Ovary (tissue), 7 donors: ENCODE measurements at regions not wholly inside any gene's neighbourhood (a gene's known extent, or its start where the extent isn't known, plus 50 kb on each side); places are given as distances from the start of the nearest gene placed in this dataset.

Experiments
- DNase-seq, 5 donors: peaks; one replicate each; pipeline ENCODE4 v3.0.0-alpha.2; 2019 to 2020
- H3K27ac ChIP-seq, 2 donors: fragments of 200-600 bp; one replicate each; pipeline versions ENCODE4 v1.5.1 to v1.8.0; 2019 to 2022
- H3K27me3 ChIP-seq: fragments of 200-600 bp; one replicate; pipeline ENCODE4 v1.8.0; 2022
- H3K36me3 ChIP-seq: fragments of 200-600 bp; sonication (generic); one replicate; pipeline ENCODE4 v1.5.1; 2019
- H3K4me1 ChIP-seq: one replicate; pipeline ENCODE4 v1.8.1; 2013; ENCODE audit warnings: mild to moderate bottlenecking, moderate library complexity; ENCODE audit not compliant: insufficient read depth
- H3K4me3 ChIP-seq: fragments of 200-600 bp; sonication (generic); one replicate; pipeline ENCODE4 v1.5.1; 2017
- H3K9me3 ChIP-seq, 2 donors: fragments of 200-600 bp in 1 of 2; sonication (generic) in 1 of 2; one replicate each; pipeline versions ENCODE4 v1.5.1 to v1.8.1; 2013 to 2019; ENCODE audit warnings: mild to moderate bottlenecking in 1 of 2, moderate library complexity in 1 of 2
- CTCF ChIP-seq, 3 donors: fragments of 450-650 bp in 2 of 3; fragments of 200-600 bp in 1 of 3; IDR thresholded peaks; one replicate each; pipeline versions ENCODE4 v1.5.1 to v1.8.0; 2016 to 2022; ENCODE audit warnings: antibody characterized with exemption in 3 of 3, mild to moderate bottlenecking in 1 of 3
- EP300 ChIP-seq: sonication (generic); formaldehyde crosslinking; IDR thresholded peaks from one replicate; pipeline ENCODE4 v1.6.1; 2017; ENCODE audit warnings: antibody characterized with exemption
- POLR2A ChIP-seq: fragments of 450-650 bp; IDR thresholded peaks from one replicate; pipeline ENCODE4 v1.6.1; 2017; ENCODE audit warnings: antibody characterized with exemption, mild to moderate bottlenecking, moderate library complexity
- WGBS, 3 donors: extraction: QIAGEN DNeasy Blood & Tissue Kit in 1 of 3; methylation state at CpG; one replicate each; pipeline versions ENCODE4 v1.1.5 to v1.1.7; 2013 to 2017; 5-methylcytosine and 5-hydroxymethylcytosine counted together
- intact Hi-C, 4 donors: fragments of 100-400 bp; cut with DNase I; formaldehyde crosslinking; loops; one replicate each; pipeline versions ENCODE4 v1.11.0 to v1.15.1; 2022 to 2023
- donor health status: DM: no; HTN: no; CAD: no; lungs with moderate emphysema.
- donor health status: DM: no; HTN: no; CAD: no.
- donor health status: Bipolar disorder and iron deficiency.
- donor health status: DM: no; HTN: no; CAD: no.
- donor health status: DM: yes; HTN: yes; CAD: no.

- Histone ChIP-seq H3K4me1 (no peaks in the 10 kb centered on the region), H3K36me3 (no peaks in the 10 kb centered on the region), H3K9me3 (no peaks in the 10 kb centered on the region), H3K27ac (no peak overlapping the region), H3K4me3 (no peak overlapping the region), H3K27me3 (no peaks in the 10 kb centered on the region)
- 94 to 96% (median 94%) methylated on average over 2 of the region's 2 CpGs for WGBS, 3 donors
- no peak for DNase-seq
- intact Hi-C loops = no loop called here
- TF ChIP-seq POLR2A (no peak), CTCF (IDR thresholded peaks at IDR 0.05) (no peak), EP300 (no peak)
Observed at GRCh38 chr18:76174451-76174850, 320.6 kb downstream of the ZNF516 start.

- no peaks in the 10 kb centered on the region for H3K27me3 ChIP-seq
- no peaks in the 10 kb centered on the region for H3K36me3 ChIP-seq
- peaks cover 6% of the 10 kb centered on the region for H3K4me1 ChIP-seq
- TF ChIP-seq EP300 (no peak), CTCF (IDR thresholded peaks at IDR 0.05) (no peak), POLR2A (no peak)
- DNase-seq = no peak
- intact Hi-C loops = no loop called here
- 88 to 93% (median 92%) methylated on average over 6 of the region's 6 CpGs for WGBS, 3 donors
- H3K9me3 ChIP-seq = no peaks in the 10 kb centered on the region
- H3K4me3 ChIP-seq = no peak overlapping the region
- no peak overlapping the region for H3K27ac ChIP-seq
Observed at GRCh38 chr18:76169733-76170132, 325.3 kb downstream of the ZNF516 start.

GRCh38 chr18:76167845-76168621 lies 327.0 kb downstream of the ZNF516 start:
- H3K27ac ChIP-seq = no peak overlapping the region
- H3K36me3 ChIP-seq = no peaks in the 10 kb centered on the region
- H3K4me3 ChIP-seq = no peak overlapping the region
- intact Hi-C loops = no loop called here
- WGBS, 3 donors = 36 to 42% (median 37%) methylated on average over 12 of the region's 12 CpGs
- H3K27me3 ChIP-seq = no peaks in the 10 kb centered on the region
- no peak for TF ChIP-seq CTCF (IDR thresholded peaks at IDR 0.05)
- TF ChIP-seq POLR2A = no peak
- H3K9me3 ChIP-seq = no peaks in the 10 kb centered on the region
- DNase-seq = no peak
- peaks cover 6% of the 10 kb centered on the region for H3K4me1 ChIP-seq

- no peak for TF ChIP-seq EP300
- no peak for TF ChIP-seq CTCF (IDR thresholded peaks at IDR 0.05)
- no peak for TF ChIP-seq POLR2A
- H3K4me1 ChIP-seq = peaks cover 6% of the 10 kb centered on the region
- no peak overlapping the region for H3K27ac ChIP-seq
- H3K4me3 ChIP-seq = no peak overlapping the region
- 39 to 49% (median 48%) methylated on average over 6 of the region's 6 CpGs for WGBS, 3 donors
- DNase-seq = no peak
- H3K9me3 ChIP-seq = no peaks in the 10 kb centered on the region
- intact Hi-C loops = no loop called here
- H3K27me3 ChIP-seq = no peaks in the 10 kb centered on the region
- no peaks in the 10 kb centered on the region for H3K36me3 ChIP-seq
Observed at GRCh38 chr18:76167410-76167809, 327.6 kb downstream of the ZNF516 start.
